OCI-LY1 (cell line): ENCODE measurements at regions not wholly inside any gene's neighbourhood (a gene's known extent, or its start where the extent isn't known, plus 50 kb on each side); places are given as distances from the start of the nearest gene placed in this dataset.

Experiments used
- H2AFZ ChIP-seq: fragments of 200-600 bp; sonication (generic), shearing (Covaris generic); 2 replicates; pipeline ENCODE4 v1.6.0; 2014; ENCODE audit warnings: antibody characterized with exemption, mild to moderate bottlenecking, low read length
- H3F3A ChIP-seq: fragments of 200-600 bp; sonication (generic), shearing (Covaris generic); 2 replicates; pipeline ENCODE4 v1.6.0; 2014; ENCODE audit warnings: mild to moderate bottlenecking, antibody characterized with exemption, low read length, moderate library complexity; ENCODE audit not compliant: insufficient read depth
- H3K27ac ChIP-seq: fragments of 200-600 bp; sonication (generic); 2 replicates; pipeline ENCODE4 v1.5.1; 2014; ENCODE audit warnings: low read length, mixed run types, mild to moderate bottlenecking, low read depth; ENCODE audit not compliant: poor library complexity, severe bottlenecking
- H3K27me3 ChIP-seq: fragments of 200-600 bp; sonication (generic); 2 replicates; pipeline ENCODE4 v1.6.0; 2014; ENCODE audit warnings: antibody characterized with exemption, mild to moderate bottlenecking, low read length, moderate library complexity; ENCODE audit not compliant: insufficient read depth
- H3K36me3 ChIP-seq: fragments of 200-600 bp; sonication (generic); 2 replicates; pipeline ENCODE4 v1.6.1; 2014; ENCODE audit warnings: mild to moderate bottlenecking, antibody characterized with exemption, low read length, moderate library complexity, mixed read lengths; ENCODE audit not compliant: insufficient read depth
- H3K4me1 ChIP-seq: fragments of 200-600 bp; sonication (generic); 2 replicates; pipeline ENCODE4 v1.5.1; 2014; ENCODE audit warnings: mild to moderate bottlenecking, low read length, moderate library complexity; ENCODE audit not compliant: insufficient read depth, severe bottlenecking
- H3K4me2 ChIP-seq: fragments of 200-600 bp; sonication (generic), shearing (Covaris generic); 2 replicates; pipeline ENCODE4 v1.6.1; 2014; ENCODE audit warnings: low read length
- H3K4me3 ChIP-seq: fragments of 200-600 bp; sonication (generic); 2 replicates; pipeline ENCODE4 v1.5.1; 2014; ENCODE audit warnings: low read length, low read depth, mild to moderate bottlenecking, mixed read lengths; ENCODE audit not compliant: poor library complexity, severe bottlenecking
- H3K79me2 ChIP-seq: fragments of 200-600 bp; shearing (Covaris generic); 2 replicates; pipeline ENCODE4 v1.6.1; 2016; ENCODE audit warnings: mixed run types, low read length, mixed read lengths; ENCODE audit not compliant: insufficient read depth
- H3K9ac ChIP-seq: fragments of 200-600 bp; sonication (generic), shearing (Covaris generic); 2 replicates; pipeline ENCODE4 v1.6.1; 2014; ENCODE audit warnings: mild to moderate bottlenecking, low read length, mixed read lengths
- H3K9me2 ChIP-seq: fragments of 200-600 bp; sonication (generic), shearing (Covaris generic); 2 replicates; pipeline ENCODE4 v1.6.1; 2014; ENCODE audit warnings: low read depth, mild to moderate bottlenecking, low read length, mixed read lengths
- H3K9me3 ChIP-seq: fragments of 200-600 bp; shearing (Covaris generic); 2 replicates; pipeline ENCODE4 v1.6.1; 2014; ENCODE audit warnings: low read length, mixed read lengths
- H4K20me1 ChIP-seq: fragments of 200-600 bp; sonication (generic), shearing (Covaris generic); 2 replicates; pipeline ENCODE4 v1.6.0; 2016; ENCODE audit warnings: mild to moderate bottlenecking, low read length; ENCODE audit not compliant: insufficient read depth
- CTCF ChIP-seq: fragments of 200-600 bp; sonication (generic), shearing (Covaris generic); IDR thresholded peaks from 2 replicates; pipeline ENCODE4 v1.5.1; 2017; ENCODE audit warnings: mild to moderate bottlenecking, antibody characterized with exemption, low read length, moderate library complexity, mixed read lengths
- EZH2 ChIP-seq: fragments of 200-600 bp; sonication (generic), shearing (Covaris generic); IDR thresholded peaks from 2 replicates; pipeline ENCODE4 v1.8.0; 2017; ENCODE audit warnings: borderline replicate concordance, mixed run types, mild to moderate bottlenecking, antibody characterized with exemption, low read length, moderate library complexity, mixed read lengths

- no peaks in the 10 kb centered on the region for H3K9me2 ChIP-seq
- H3K27ac ChIP-seq, result no peak overlapping the region
- no peaks in the 10 kb centered on the region for H3K4me1 ChIP-seq
- H3K9me3 ChIP-seq, result no peaks in the 10 kb centered on the region
- H2AFZ ChIP-seq, result no peak overlapping the region
- H3K4me2 ChIP-seq, result no peak overlapping the region
- no peaks in the 10 kb centered on the region for H4K20me1 ChIP-seq
- H3K79me2 ChIP-seq, result no peaks in the 10 kb centered on the region
- TF ChIP-seq CTCF (no peak), EZH2 (no peak)
- no peak overlapping the region for H3K9ac ChIP-seq
- no peaks in the 10 kb centered on the region for H3K27me3 ChIP-seq
- no peaks in the 10 kb centered on the region for H3F3A ChIP-seq
- no peak overlapping the region for H3K4me3 ChIP-seq
- H3K36me3 ChIP-seq, result no peaks in the 10 kb centered on the region
Measured at GRCh38 chr3:59567661-59568060, 517.8 kb upstream of the CFAP20DC start.

- H3K4me1 ChIP-seq, result no peaks in the 10 kb centered on the region
- no peaks in the 10 kb centered on the region for H3K9me3 ChIP-seq
- H2AFZ ChIP-seq, result no peak overlapping the region
- no peak overlapping the region for H3K4me2 ChIP-seq
- no peaks in the 10 kb centered on the region for H3F3A ChIP-seq
- no peaks in the 10 kb centered on the region for H3K79me2 ChIP-seq
- no peak for TF ChIP-seq CTCF
- TF ChIP-seq EZH2, result no peak
- H3K9me2 ChIP-seq, result no peaks in the 10 kb centered on the region
- no peak overlapping the region for H3K9ac ChIP-seq
- no peaks in the 10 kb centered on the region for H4K20me1 ChIP-seq
- no peak overlapping the region for H3K27ac ChIP-seq
- H3K4me3 ChIP-seq, result no peak overlapping the region
- no peaks in the 10 kb centered on the region for H3K27me3 ChIP-seq
- H3K36me3 ChIP-seq, result no peaks in the 10 kb centered on the region
Measured at GRCh38 chr3:59566481-59566975, 516.7 kb upstream of the CFAP20DC start.

- no peak for TF ChIP-seq CTCF
- TF ChIP-seq EZH2, result no peak
- H3K9me3 ChIP-seq, result no peaks in the 10 kb centered on the region
- H3K4me3 ChIP-seq, result no peak overlapping the region
- H3K27me3 ChIP-seq, result no peaks in the 10 kb centered on the region
- H3F3A ChIP-seq, result no peaks in the 10 kb centered on the region
- H3K9ac ChIP-seq, result no peak overlapping the region
- no peak overlapping the region for H3K27ac ChIP-seq
- H3K36me3 ChIP-seq, result no peaks in the 10 kb centered on the region
- H3K9me2 ChIP-seq, result no peaks in the 10 kb centered on the region
- H2AFZ ChIP-seq, result no peak overlapping the region
- H3K4me2 ChIP-seq, result no peak overlapping the region
- no peaks in the 10 kb centered on the region for H3K4me1 ChIP-seq
- no peaks in the 10 kb centered on the region for H4K20me1 ChIP-seq
- H3K79me2 ChIP-seq, result no peaks in the 10 kb centered on the region
Measured at GRCh38 chr3:59565125-59565524, 515.3 kb upstream of the CFAP20DC start.
